Neuronal stem cell (in vitro differentiated cells): ENCODE measurements at regions not wholly inside any gene's neighbourhood (a gene's known extent, or its start where the extent isn't known, plus 50 kb on each side); places are given as distances from the start of the nearest gene placed in this dataset.

Source experiments
- DNase-seq: peaks from one replicate; pipeline ENCODE4 v3.0.0-alpha.2; 2013; ENCODE audit warnings: low spot score
- H2AFZ ChIP-seq: one replicate; pipeline ENCODE4 v1.6.1; 2013; ENCODE audit warnings: mild to moderate bottlenecking, low read length, inconsistent platforms
- H2AK5ac ChIP-seq: 2 replicates; pipeline ENCODE4 v1.6.1; 2013; ENCODE audit warnings: low read depth, mild to moderate bottlenecking, inconsistent platforms, low read length, moderate library complexity, mixed read lengths
- H2BK120ac ChIP-seq: 2 replicates; pipeline ENCODE4 v1.6.1; 2013; ENCODE audit warnings: low read depth, mild to moderate bottlenecking, inconsistent platforms, low read length, moderate library complexity, mixed read lengths
- H2BK12ac ChIP-seq: one replicate; pipeline ENCODE4 v1.6.1; 2013; ENCODE audit warnings: low read length, inconsistent platforms
- H2BK15ac ChIP-seq: 2 replicates; pipeline ENCODE4 v1.6.1; 2013; ENCODE audit warnings: mild to moderate bottlenecking, low read length, inconsistent platforms, mixed read lengths
- H2BK5ac ChIP-seq: one replicate; pipeline ENCODE4 v1.6.1; 2013; ENCODE audit warnings: inconsistent platforms, mild to moderate bottlenecking, low read length, moderate library complexity
- H3K14ac ChIP-seq: one replicate; pipeline ENCODE4 v1.6.1; 2013; ENCODE audit warnings: low read length, inconsistent platforms
- H3K18ac ChIP-seq: 2 replicates; pipeline ENCODE4 v1.6.1; 2013; ENCODE audit warnings: low read length, inconsistent platforms
- H3K23ac ChIP-seq: 2 replicates; pipeline ENCODE4 v1.6.1; 2013; ENCODE audit warnings: low read depth, mild to moderate bottlenecking, mixed read lengths, low read length, inconsistent platforms; ENCODE audit not compliant: poor library complexity
- H3K27ac ChIP-seq: replicated peaks from 3 replicates; pipeline ENCODE4 v1.5.1; 2013; ENCODE audit warnings: low read length, inconsistent platforms
- H3K27me3 ChIP-seq, 3 experiments: 2 replicates each; pipeline ENCODE4 v1.6.1; 2013; ENCODE audit warnings: low read length in 3 of 3, mild to moderate bottlenecking in 2 of 3, inconsistent platforms in 1 of 3, low read depth in 1 of 3, mixed read lengths in 1 of 3, moderate library complexity in 1 of 3; ENCODE audit not compliant: control insufficient read depth in 3 of 3, insufficient read depth in 3 of 3
- H3K36me3 ChIP-seq, 2 donors: replicated peaks in 1 of 2; 2 replicates each; pipeline ENCODE4 v1.6.1; 2013; ENCODE audit warnings: low read length in 2 of 2; ENCODE audit not compliant: control insufficient read depth in 2 of 2, insufficient read depth in 2 of 2
- H3K4ac ChIP-seq: 2 replicates; pipeline ENCODE4 v1.6.1; 2013; ENCODE audit warnings: inconsistent platforms, mild to moderate bottlenecking, low read length, moderate library complexity
- H3K4me1 ChIP-seq, 2 donors: 1 replicate in 1 of 2; 2 replicates in 1 of 2; pipeline ENCODE4 v1.6.1; 2013; ENCODE audit warnings: low read length in 2 of 2, low read depth in 1 of 2; ENCODE audit not compliant: control insufficient read depth in 2 of 2, insufficient read depth in 1 of 2
- H3K4me2 ChIP-seq: one replicate; pipeline ENCODE4 v1.6.1; 2013; ENCODE audit warnings: mild to moderate bottlenecking, low read length, inconsistent platforms; ENCODE audit not compliant: insufficient read depth, poor library complexity, severe bottlenecking
- H3K4me3 ChIP-seq, 2 donors: 2 replicates each; pipeline ENCODE4 v1.5.1; 2013; ENCODE audit warnings: low read length in 2 of 2, mild to moderate bottlenecking in 2 of 2, inconsistent platforms in 1 of 2, moderate library complexity in 1 of 2
- H3K79me1 ChIP-seq: one replicate; pipeline ENCODE4 v1.6.1; 2013; ENCODE audit warnings: low read depth, mild to moderate bottlenecking, inconsistent platforms, low read length, moderate library complexity
- H3K9ac ChIP-seq: one replicate; pipeline ENCODE4 v1.6.1; 2013; ENCODE audit warnings: mild to moderate bottlenecking, low read depth, low read length, inconsistent platforms; ENCODE audit not compliant: poor library complexity
- H3K9me3 ChIP-seq, 2 donors: replicated peaks in 1 of 2; 2 replicates each; pipeline versions ENCODE3 to v1.6.1; 2013; ENCODE audit warnings: low read length in 2 of 2, mild to moderate bottlenecking in 2 of 2, inconsistent platforms in 1 of 2, low read depth in 1 of 2, mixed read lengths in 1 of 2, moderate library complexity in 1 of 2; ENCODE audit not compliant: control insufficient read depth in 2 of 2, insufficient read depth in 1 of 2
- H4K8ac ChIP-seq: one replicate; pipeline ENCODE4 v1.6.1; 2013; ENCODE audit warnings: low read depth, mild to moderate bottlenecking, inconsistent platforms, low read length, moderate library complexity
- H4K91ac ChIP-seq: one replicate; pipeline ENCODE4 v1.6.1; 2013; ENCODE audit warnings: low read length, low read depth, mild to moderate bottlenecking, inconsistent platforms; ENCODE audit not compliant: poor library complexity
- WGBS, 2 donors: extraction: QIAGEN DNeasy Blood & Tissue Kit; methylation state at CpG; one replicate each; pipeline ENCODE4 v1.1.7; 2013; ENCODE audit warnings: missing lambda C conversion rate in 2 of 2, mixed read lengths in 1 of 2; ENCODE audit not compliant: insufficient read length in 2 of 2, insufficient replicate concordance in 1 of 2; ENCODE audit errors: extremely low coverage in 2 of 2; 5-methylcytosine and 5-hydroxymethylcytosine counted together

GRCh38 chr2:6218926-6219325, 526.7 kb downstream of the SOX11 start:
- no peaks in the 10 kb centered on the region for H3K79me1 ChIP-seq
- no peak overlapping the region for H2BK120ac ChIP-seq
- H3K9ac ChIP-seq = no peak overlapping the region
- no CpG with 5 or more reads among the region's 4 CpGs for WGBS, 2 donors
- H2BK5ac ChIP-seq = no peak overlapping the region
- no peak overlapping the region for H3K4me2 ChIP-seq
- no peaks in the 10 kb centered on the region for H3K27me3 ChIP-seq
- no peak overlapping the region for H3K14ac ChIP-seq
- no peak overlapping the region for H2BK15ac ChIP-seq
- H2AK5ac ChIP-seq = no peak overlapping the region
- no peak overlapping the region for H3K4ac ChIP-seq
- no peak overlapping the region for H3K27ac ChIP-seq
- no peaks in the 10 kb centered on the region for H3K36me3 ChIP-seq
- H4K91ac ChIP-seq = no peak overlapping the region
- no peak for DNase-seq
- peak overlapping the region; percentile 14 for H2AFZ ChIP-seq
- H3K18ac ChIP-seq = no peak overlapping the region
- H3K9me3 ChIP-seq = peaks cover 0 to 5% of the 10 kb centered on the region in 2 donors
- no peak overlapping the region for H2BK12ac ChIP-seq
- no peaks in the 10 kb centered on the region for H3K4me1 ChIP-seq
- no peak overlapping the region for H4K8ac ChIP-seq
- H3K23ac ChIP-seq = no peak overlapping the region
- H3K4me3 ChIP-seq = no peak overlapping the region

DNA sequence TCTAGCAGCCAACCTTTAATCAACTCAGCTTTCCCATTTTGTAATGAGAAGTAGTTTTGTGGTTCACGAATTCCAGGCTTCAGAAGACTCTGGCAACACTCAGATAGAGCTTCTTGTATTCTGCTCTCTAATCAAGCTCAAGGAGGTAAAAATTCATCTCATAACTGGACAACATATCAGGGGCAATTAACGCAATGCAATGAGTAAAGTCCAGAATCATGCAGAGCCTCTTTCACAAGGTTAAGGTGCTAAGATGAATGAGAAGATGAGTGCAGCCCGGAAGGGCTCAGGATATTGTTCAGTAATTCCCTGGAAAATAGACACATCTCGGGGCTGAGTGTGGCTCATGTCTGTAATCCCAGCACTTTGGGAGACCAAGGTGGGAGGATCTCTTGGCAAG, 527.7 kb downstream of the SOX11 start:
- Histone ChIP-seq H3K14ac (no peak overlapping the region), H3K18ac (no peak overlapping the region), H2AK5ac (no peak overlapping the region), H3K4me3 (no peak overlapping the region), H3K79me1 (no peaks in the 10 kb centered on the region), H2BK120ac (no peak overlapping the region), H2BK12ac (no peak overlapping the region), H2AFZ (no peak overlapping the region), H3K4ac (no peak overlapping the region), H4K8ac (no peak overlapping the region), H3K36me3 (no peaks in the 10 kb centered on the region), H3K4me1 (peaks cover 1 to 3% of the 10 kb centered on the region in 2 donors), H3K27me3 (no peaks in the 10 kb centered on the region), H3K9me3 (no peaks in the 10 kb centered on the region), H2BK15ac (no peak overlapping the region), H2BK5ac (no peak overlapping the region), H3K4me2 (no peak overlapping the region), H3K9ac (no peak overlapping the region), H3K23ac (no peak overlapping the region), H3K27ac (no peak overlapping the region), H4K91ac (no peak overlapping the region)
- DNase-seq = no peak
- WGBS, 2 donors = no CpG with 5 or more reads among the region's 4 CpGs

GRCh38 chr2:6222296-6222695, 530.1 kb downstream of the SOX11 start:
- peaks cover 1 to 3% of the 10 kb centered on the region in 2 donors for H3K4me1 ChIP-seq
- no peak overlapping the region for H3K14ac ChIP-seq
- H2BK5ac ChIP-seq = no peak overlapping the region
- no peak overlapping the region for H2AFZ ChIP-seq
- no peak overlapping the region for H4K8ac ChIP-seq
- no peaks in the 10 kb centered on the region for H3K36me3 ChIP-seq
- H4K91ac ChIP-seq = no peak overlapping the region
- no peaks in the 10 kb centered on the region for H3K9me3 ChIP-seq
- H3K4me2 ChIP-seq = no peak overlapping the region
- DNase-seq = no peak
- H3K18ac ChIP-seq = peak overlapping the region; percentile 25
- H3K23ac ChIP-seq = no peak overlapping the region
- no peak overlapping the region for H3K4ac ChIP-seq
- H2BK15ac ChIP-seq = peak overlapping the region; percentile 35
- no peak overlapping the region for H2BK12ac ChIP-seq
- H3K9ac ChIP-seq = no peak overlapping the region
- no peak overlapping the region for H2AK5ac ChIP-seq
- H3K27me3 ChIP-seq = no peaks in the 10 kb centered on the region
- WGBS, 2 donors = no CpG with 5 or more reads among the region's 4 CpGs
- H3K27ac ChIP-seq = no peak overlapping the region
- H3K79me1 ChIP-seq = no peaks in the 10 kb centered on the region
- H2BK120ac ChIP-seq = no peak overlapping the region
- no peak overlapping the region for H3K4me3 ChIP-seq

DNA sequence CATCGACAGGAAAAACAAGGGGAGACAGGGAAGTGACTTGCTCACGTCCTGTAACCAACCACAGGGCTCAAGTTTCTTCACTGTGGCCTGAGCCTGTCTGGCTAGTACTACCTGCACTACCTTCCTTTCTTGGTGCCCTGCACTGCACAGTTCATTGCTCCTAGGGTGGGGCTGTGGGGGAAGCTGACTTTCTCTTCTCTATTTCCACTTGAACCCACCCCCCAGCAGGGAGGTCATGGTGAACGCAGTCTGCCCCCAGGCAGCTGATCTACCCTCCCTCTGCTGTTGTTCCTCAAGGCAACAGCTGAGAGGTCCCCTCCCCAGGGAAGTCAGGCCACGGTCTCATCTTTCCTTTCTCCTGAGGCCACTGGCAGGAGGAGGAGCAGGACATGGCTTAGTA, 532.1 kb downstream of the SOX11 start:
- peak overlapping the region; percentile 76 for H2BK120ac ChIP-seq
- no peak overlapping the region for H4K8ac ChIP-seq
- no peaks in the 10 kb centered on the region for H3K9me3 ChIP-seq
- H3K4me1 ChIP-seq = peaks cover 1 to 3% of the 10 kb centered on the region in 2 donors
- H3K4ac ChIP-seq = no peak overlapping the region
- H2BK15ac ChIP-seq = no peak overlapping the region
- no peaks in the 10 kb centered on the region for H3K79me1 ChIP-seq
- peak overlapping the region; percentile 80 for H2BK12ac ChIP-seq
- WGBS, 2 donors = no CpG with 5 or more reads among the region's 4 CpGs
- H3K4me2 ChIP-seq = no peak overlapping the region
- H3K18ac ChIP-seq = no peak overlapping the region
- no peak for DNase-seq
- H3K4me3 ChIP-seq = no peak overlapping the region
- no peak overlapping the region for H2AK5ac ChIP-seq
- H4K91ac ChIP-seq = no peak overlapping the region
- H2AFZ ChIP-seq = peak overlapping the region; percentile 15
- H3K36me3 ChIP-seq = no peaks in the 10 kb centered on the region
- no peak overlapping the region for H3K9ac ChIP-seq
- no peak overlapping the region for H3K23ac ChIP-seq
- H2BK5ac ChIP-seq = no peak overlapping the region
- H3K27ac ChIP-seq = no peak overlapping the region
- H3K14ac ChIP-seq = no peak overlapping the region
- no peaks in the 10 kb centered on the region for H3K27me3 ChIP-seq
